GM21360 (cell line): ENCODE measurements at regions not wholly inside any gene's neighbourhood (a gene's known extent, or its start where the extent isn't known, plus 50 kb on each side); places are given as distances from the start of the nearest gene placed in this dataset.
"Not testable (repeated sequence)": the region's sequence is repeated elsewhere in the genome, so short reads cannot be mapped to it uniquely, and the experiment has no call there.

Source experiments
- ATAC-seq: cut with Tn5 transposase; IDR thresholded peaks from one replicate; pipeline ENCODE4 v1.9.1; 2021; ENCODE audit warnings: mild to moderate bottlenecking, moderate library complexity; ENCODE audit not compliant: unreplicated experiment

GRCh38 chr2:144131042-144131441 is 388.9 kb downstream of the ZEB2 start:
- ATAC-seq = no peak

DNA sequence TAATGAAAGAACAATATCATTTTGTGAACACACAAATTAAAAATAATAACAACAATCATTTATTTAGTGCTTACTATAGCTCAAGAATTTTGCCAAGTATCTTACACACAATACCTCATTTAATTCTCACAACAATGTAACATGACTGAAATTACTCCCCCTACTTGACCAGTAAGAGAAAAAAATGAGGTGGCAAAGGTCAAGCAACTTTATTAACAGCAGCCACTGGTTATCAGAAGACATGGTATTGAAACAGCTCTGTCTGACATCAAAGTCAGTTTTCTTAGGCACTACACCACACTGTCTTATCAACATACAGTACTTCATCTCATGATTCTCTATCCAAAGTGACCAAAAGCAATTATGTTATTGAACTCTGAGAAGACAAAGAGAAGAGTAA is 389.4 kb downstream of the ZEB2 start:
- no peak for ATAC-seq

- no peak for ATAC-seq
Observed at GRCh38 chr2:144128130-144128746, 391.7 kb downstream of the ZEB2 start.

DNA sequence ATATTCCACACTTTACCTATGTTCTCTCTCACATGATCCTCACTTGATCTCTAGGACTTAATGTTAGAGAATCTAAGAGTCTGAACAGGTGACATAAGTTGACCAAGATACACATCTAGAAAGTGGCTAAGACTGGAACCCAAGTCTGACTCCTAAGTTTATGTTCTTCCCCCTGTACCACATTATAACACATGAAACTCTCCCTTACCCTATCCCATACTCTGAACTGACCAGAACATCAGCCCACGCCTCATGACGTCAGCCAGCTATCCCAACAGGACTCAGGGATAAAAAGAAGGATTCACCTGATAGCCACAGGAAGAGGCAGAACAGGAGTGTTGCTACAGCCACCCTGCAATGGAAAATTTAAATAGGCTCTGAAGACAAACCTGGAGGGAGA is 392.2 kb downstream of the ZEB2 start:
- ATAC-seq = no peak

GRCh38 chr2:144126302-144126701 is 393.6 kb downstream of the ZEB2 start:
- no peak for ATAC-seq

GRCh38 chr2:144125751-144126150 is 394.2 kb downstream of the ZEB2 start:
- no peak for ATAC-seq

DNA sequence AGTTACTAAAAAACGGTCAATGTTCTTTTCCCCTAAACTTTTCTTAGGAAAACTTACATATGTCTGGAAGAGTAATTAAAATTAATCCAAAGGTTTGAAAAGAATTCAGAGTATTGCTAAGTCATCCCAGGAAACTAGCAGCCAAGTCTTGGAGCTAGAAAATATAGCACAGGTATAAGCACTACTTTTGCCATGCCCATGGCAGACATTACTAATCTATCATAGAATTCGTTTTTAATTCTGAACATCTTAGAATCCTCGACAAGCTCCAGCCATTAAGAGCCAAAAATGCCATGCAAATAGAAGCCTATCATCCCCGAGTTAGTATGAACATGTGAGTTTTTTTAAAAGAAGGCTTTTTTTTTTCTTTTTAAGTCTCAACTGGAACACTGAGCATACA is 395.0 kb downstream of the ZEB2 start:
- no peak for ATAC-seq

- ATAC-seq = no peak
Observed at GRCh38 chr2:144120487-144120886, 399.4 kb downstream of the ZEB2 start.

DNA sequence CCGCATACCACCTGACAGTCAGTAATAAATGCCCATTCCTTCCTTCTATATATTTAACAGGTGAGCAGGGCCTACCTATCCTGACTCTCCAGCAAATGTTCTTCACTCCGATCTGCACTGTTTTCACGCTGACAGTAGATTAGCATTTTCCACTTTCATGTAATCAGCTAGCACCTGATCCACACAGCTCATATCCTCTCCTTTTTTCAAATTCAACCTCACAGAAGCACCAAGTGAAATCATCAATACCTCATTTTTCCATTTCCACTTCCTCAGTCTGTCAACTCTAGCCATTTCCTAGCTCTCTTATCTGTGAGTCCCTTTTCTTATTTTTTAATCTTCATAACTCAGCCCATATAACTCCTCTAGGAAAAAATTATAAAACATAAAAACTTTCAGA is 402.8 kb downstream of the ZEB2 start:
- ATAC-seq = no peak

DNA sequence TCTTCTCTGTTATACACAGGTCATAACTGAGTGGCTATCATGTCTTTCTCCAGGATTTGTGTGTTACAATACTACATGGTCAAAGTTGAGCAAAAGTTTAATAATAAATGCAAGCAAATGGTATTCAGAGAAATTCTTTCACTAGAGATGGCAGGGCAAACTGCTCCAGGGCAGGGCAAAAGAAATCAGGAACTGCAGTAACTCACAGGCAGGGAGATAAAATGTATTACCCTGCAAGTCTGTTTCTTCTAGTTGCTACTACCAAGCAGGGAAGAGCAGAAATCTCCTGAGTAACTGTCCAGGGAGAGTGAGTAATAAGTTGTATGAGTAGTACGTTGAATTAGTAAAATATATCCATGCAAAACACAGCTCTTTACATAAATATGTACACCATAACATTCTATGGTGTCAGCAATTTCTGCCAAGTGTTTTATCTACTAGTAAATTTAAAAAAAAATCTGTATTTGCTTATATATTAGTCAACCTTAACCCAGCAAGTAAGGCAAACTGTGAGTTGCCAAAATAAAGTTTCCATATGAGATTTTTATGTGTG is 404.1 kb downstream of the ZEB2 start:
- no peak for ATAC-seq

DNA sequence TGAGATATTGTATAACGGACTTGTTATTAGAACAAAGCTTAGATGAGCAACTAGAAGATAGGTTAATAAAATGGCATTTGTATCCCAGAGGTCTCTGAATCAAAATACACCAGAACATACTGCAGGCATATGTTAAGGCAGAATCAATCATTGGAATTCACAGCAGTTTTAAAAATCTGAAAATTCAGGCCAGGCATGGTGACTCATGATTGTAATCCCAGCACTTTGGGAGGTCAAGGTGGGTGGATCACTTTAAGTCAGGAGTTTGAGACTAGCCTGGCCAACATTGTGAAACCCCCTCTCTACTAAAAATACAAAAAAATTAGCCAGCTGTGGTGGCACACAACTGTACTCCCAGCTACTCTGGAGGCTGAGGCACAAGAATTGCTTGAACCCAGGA is 405.2 kb downstream of the ZEB2 start:
- ATAC-seq = no peak

DNA sequence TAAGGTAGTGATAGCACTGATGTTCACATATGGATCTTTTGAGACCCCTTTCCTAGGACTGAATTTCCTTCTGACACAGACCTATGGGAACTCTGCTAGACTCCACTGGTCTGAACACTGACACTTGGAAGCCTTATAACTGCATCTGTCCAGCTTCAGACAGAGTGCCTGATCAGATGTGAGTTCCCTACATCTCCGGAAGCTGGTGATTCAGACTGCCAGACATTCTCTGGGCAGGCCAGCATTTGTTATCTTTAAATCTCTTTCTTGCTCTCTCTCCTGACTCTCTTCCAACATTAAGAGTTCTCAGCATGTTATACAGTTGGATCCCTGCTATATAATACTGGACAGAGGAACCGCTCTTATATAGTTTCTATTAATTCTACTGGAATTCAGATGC is 408.5 kb downstream of the ZEB2 start:
- ATAC-seq = no peak

DNA sequence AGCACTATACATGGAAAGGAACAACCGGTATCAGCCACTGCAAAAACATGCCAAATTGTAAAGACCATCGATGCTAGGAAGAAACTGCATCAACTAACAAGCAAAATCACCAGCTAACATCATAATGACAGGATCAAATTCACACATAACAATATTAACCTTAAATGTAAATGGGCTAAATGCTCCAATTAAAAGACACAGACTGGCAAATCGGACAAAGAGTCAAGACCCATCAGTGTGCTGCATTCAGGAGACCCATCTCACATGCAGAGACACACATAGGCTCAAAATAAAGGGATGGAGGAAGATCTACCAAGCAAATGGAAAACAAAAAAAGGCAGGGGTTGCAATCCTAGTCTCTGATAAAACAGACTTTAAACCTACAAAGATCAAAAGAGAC is 413.8 kb downstream of the ZEB2 start:
- not testable (repeated sequence) for ATAC-seq

DNA sequence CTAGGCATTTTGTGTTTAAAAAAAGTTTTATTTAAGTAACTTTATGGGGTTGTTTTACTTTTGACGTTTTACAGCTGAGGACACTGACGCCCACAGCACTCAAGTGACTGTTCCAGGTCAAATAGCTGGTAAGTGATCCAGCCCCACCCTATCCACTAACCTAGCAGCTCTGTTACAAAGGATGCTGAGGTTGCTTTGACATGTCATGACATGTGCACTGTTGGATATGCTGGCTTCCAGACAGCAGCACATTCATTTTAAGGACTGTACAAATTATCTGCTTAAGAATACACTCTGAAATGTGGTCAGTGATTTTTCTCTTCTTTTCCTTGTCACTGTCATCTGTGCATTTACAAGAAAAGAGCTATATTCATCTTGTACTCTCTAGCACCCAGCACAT is 417.5 kb downstream of the ZEB2 start:
- no peak for ATAC-seq

DNA sequence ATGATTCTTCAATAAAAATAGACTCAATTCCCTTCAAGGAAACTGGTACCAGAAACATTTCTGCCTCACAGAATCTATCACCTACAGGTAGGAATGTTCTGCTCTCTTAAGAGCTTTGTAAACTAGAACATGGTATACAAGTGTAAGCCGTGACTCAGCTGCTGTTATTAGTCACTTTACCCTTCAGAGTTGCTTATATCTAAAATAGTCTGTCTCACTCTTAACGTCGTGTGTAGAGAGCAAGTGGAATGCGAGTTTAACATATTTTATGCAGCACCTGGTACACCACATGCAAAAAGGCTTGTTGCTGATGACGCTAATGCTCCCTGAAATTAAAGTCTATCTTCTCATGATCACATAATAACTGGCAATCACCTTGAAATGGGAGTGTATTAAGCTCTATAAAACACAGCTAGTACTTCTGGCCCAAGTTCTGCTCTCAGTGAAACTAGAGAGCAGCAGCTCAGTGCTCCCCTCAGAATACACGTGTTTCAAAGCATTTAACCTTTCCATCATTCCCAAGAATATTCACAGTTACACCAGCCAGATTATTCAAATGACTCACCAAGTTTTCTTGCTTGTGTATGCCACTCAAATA is 420.0 kb downstream of the ZEB2 start:
- no peak for ATAC-seq

- no peak for ATAC-seq
Observed at GRCh38 chr2:144099340-144099739, 420.6 kb downstream of the ZEB2 start.

GRCh38 chr2:144097440-144098225 is 422.3 kb downstream of the ZEB2 start:
- ATAC-seq = no peak

- no peak for ATAC-seq
Observed at GRCh38 chr2:144096531-144096930, 423.4 kb downstream of the ZEB2 start.

DNA sequence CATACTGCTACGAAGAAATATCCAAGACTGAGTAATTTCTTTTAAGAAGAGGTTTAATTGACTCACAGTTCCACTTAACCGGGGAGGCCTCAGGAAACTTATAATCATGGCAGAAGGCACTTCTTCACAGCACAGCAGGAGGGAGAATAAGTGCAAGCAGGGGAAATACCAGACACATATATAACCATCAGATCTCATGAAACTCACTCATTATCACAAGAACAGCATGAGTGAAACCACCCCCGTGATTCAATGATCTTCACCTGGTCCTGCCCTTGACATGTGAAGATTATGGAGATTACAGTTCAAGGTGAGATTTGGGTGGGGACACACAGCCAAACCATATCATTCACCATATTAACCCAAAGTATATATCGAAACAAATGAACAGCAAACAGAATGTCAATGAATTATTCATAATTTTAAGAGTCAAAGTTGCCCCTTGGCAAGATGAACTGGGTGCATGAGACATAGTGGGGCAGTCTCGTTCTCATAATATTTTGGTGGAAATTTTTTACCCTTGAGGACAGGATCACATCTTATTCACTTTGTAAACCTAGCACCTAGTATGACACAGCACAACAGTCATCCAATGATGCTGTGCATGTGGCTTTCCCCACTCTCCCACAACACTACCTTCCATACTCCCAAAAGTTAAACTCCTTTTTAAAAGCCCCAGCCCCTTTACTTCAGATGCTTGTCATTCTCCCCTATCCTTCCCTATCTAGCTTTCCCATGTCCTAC is 425.3 kb downstream of the ZEB2 start:
- ATAC-seq = no peak

DNA sequence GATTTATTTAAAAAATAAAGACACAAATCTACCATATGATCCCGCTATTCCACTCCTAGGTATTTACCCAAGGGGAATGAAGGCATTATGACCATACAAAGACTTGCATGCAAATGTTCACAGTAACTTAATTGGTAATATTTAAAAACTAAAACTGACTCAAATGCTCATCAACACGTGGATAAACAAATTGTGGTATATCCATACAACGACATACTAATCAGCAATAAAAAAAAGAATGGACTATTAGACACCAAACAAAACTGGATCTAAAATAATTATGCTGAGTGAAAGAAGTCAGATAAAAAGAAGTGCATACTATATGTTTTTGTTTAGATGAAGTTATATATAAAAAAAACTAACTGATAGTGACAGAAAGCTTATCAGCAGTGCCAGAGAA is 428.3 kb downstream of the ZEB2 start:
- ATAC-seq = no peak

DNA sequence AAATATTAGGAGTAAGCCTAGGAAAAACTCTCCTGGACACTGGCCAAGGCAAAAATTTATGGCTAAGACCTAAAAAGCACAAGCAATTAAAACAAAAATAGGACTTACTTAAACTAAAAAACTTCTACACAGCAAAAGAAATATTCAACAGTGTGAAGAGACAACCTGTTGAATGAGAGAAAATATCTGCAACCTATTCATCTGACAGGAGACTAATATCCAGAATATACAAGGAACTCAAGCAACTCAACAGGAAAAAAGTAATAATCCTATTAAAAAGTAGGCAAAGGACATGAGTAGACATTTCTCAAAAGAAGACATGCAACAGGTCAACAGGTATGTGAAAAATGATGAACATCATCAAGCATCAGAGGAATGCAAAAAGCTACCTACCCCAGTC is 431.1 kb downstream of the ZEB2 start:
- no peak for ATAC-seq
